ENCODE measurements at regions not wholly inside any gene's neighbourhood (a gene's known extent, or its start where the extent isn't known, plus 50 kb on each side); places are given as distances from the start of the nearest gene placed in this dataset.
"Not testable (repeated sequence)": the region's sequence is repeated elsewhere in the genome, so short reads cannot be mapped to it uniquely, and the experiment has no call there.

GRCh38 chr22:47354668-47355387 is 592.4 kb downstream of the TBC1D22A start:
- Histone ChIP-seq H3K36me3 (no peaks in the 10 kb centered on the region), H3K9me3 (no peaks in the 10 kb centered on the region), H3K27me3 (no peaks in the 10 kb centered on the region), H3K27ac (no peak overlapping the region), H3K4me1 (ENCODE audit: insufficient read depth) (no peaks in the 10 kb centered on the region), H3K4me3 (no peak overlapping the region)
- 80 to 83% (median 82%) methylated on average over 16 of the region's 16 CpGs for WGBS, 3 donors
- intact Hi-C loops (cut with DNase I), result no loop called here
- no peak for TF ChIP-seq EP300 (IDR thresholded peaks at IDR 0.05)
- TF ChIP-seq CTCF (IDR thresholded peaks at IDR 0.05), result no peak
- no peak for TF ChIP-seq POLR2A (IDR thresholded peaks at IDR 0.05)
- DNase-seq, result no peak

GRCh38 chr22:47352920-47353700 is 590.7 kb downstream of the TBC1D22A start:
- WGBS, 3 donors, result 83 to 85% (median 84%) methylated on average over 18 of the region's 18 CpGs
- no peak for DNase-seq
- no peak for TF ChIP-seq CTCF (IDR thresholded peaks at IDR 0.05)
- no peak for TF ChIP-seq EP300 (IDR thresholded peaks at IDR 0.05)
- no peak for TF ChIP-seq POLR2A (IDR thresholded peaks at IDR 0.05)
- Histone ChIP-seq H3K36me3 (no peaks in the 10 kb centered on the region), H3K4me1 (ENCODE audit: insufficient read depth) (no peaks in the 10 kb centered on the region), H3K27me3 (no peaks in the 10 kb centered on the region), H3K9me3 (no peaks in the 10 kb centered on the region), H3K27ac (no peak overlapping the region), H3K4me3 (no peak overlapping the region)
- intact Hi-C loops (cut with DNase I), result no loop called here

- H3K4me3 ChIP-seq, result no peak overlapping the region
- intact Hi-C loops (cut with DNase I), result no loop called here
- H3K27me3 ChIP-seq, result no peaks in the 10 kb centered on the region
- no peak overlapping the region for H3K27ac ChIP-seq
- no peaks in the 10 kb centered on the region for H3K36me3 ChIP-seq
- WGBS, 3 donors, result 65 to 81% (median 70%) methylated on average over 11 of the region's 11 CpGs
- no peak for TF ChIP-seq CTCF (IDR thresholded peaks at IDR 0.05)
- TF ChIP-seq POLR2A (IDR thresholded peaks at IDR 0.05), result no peak
- TF ChIP-seq EP300 (IDR thresholded peaks at IDR 0.05), result no peak
- no peaks in the 10 kb centered on the region for H3K9me3 ChIP-seq
- DNase-seq, result no peak
- H3K4me1 ChIP-seq (ENCODE audit: insufficient read depth), result no peaks in the 10 kb centered on the region
These were observed 589.6 kb downstream of the TBC1D22A start for GRCh38 chr22:47351836-47352579.

GRCh38 chr22:47346287-47346686 is 583.8 kb downstream of the TBC1D22A start:
- DNase-seq; H3K36me3 ChIP-seq; H3K4me1 ChIP-seq (ENCODE audit: insufficient read depth); H3K27ac ChIP-seq; H3K27me3 ChIP-seq; H3K4me3 ChIP-seq; H3K9me3 ChIP-seq; intact Hi-C loops (cut with DNase I): not testable (repeated sequence)
- WGBS, 3 donors, result 89 to 100% (median 100%) methylated on average over 1 of the region's 1 CpG
